HEK293 (cell line): ENCODE measurements at regions not wholly inside any gene's neighbourhood (a gene's known extent, or its start where the extent isn't known, plus 50 kb on each side); places are given as distances from the start of the nearest gene placed in this dataset.

Experiments used
- ZNF514 ChIP-seq: fragments of 450-650 bp; formaldehyde crosslinking; IDR thresholded peaks from 2 replicates; pipeline ENCODE4 v1.5.1; 2016; ENCODE audit warnings: missing biosample characterization, missing genetic modification characterization
- TF ChIP-seq, protein P1 (sequence below): fragments of 450-650 bp; formaldehyde crosslinking; IDR thresholded peaks from 2 replicates; pipeline ENCODE4 v1.5.1; 2016; ENCODE audit warnings: missing biosample characterization, missing genetic modification characterization
- TF ChIP-seq, protein P2 (sequence below): fragments of 450-650 bp; formaldehyde crosslinking; IDR thresholded peaks from 2 replicates; pipeline ENCODE4 v1.5.1; 2016; ENCODE audit warnings: missing biosample characterization, missing genetic modification characterization
- TF ChIP-seq, protein P3 (sequence below): fragments of 450-650 bp; formaldehyde crosslinking; IDR thresholded peaks from 2 replicates; pipeline ENCODE4 v1.5.1; 2016; ENCODE audit warnings: missing biosample characterization, missing genetic modification characterization
- TF ChIP-seq, protein P4 (sequence below): IDR thresholded peaks from 2 replicates; pipeline ENCODE4 v1.6.1; 2011; ENCODE audit warnings: mild to moderate bottlenecking, low read depth, low read length, borderline replicate concordance

- TF ChIP-seq, protein P1, sequence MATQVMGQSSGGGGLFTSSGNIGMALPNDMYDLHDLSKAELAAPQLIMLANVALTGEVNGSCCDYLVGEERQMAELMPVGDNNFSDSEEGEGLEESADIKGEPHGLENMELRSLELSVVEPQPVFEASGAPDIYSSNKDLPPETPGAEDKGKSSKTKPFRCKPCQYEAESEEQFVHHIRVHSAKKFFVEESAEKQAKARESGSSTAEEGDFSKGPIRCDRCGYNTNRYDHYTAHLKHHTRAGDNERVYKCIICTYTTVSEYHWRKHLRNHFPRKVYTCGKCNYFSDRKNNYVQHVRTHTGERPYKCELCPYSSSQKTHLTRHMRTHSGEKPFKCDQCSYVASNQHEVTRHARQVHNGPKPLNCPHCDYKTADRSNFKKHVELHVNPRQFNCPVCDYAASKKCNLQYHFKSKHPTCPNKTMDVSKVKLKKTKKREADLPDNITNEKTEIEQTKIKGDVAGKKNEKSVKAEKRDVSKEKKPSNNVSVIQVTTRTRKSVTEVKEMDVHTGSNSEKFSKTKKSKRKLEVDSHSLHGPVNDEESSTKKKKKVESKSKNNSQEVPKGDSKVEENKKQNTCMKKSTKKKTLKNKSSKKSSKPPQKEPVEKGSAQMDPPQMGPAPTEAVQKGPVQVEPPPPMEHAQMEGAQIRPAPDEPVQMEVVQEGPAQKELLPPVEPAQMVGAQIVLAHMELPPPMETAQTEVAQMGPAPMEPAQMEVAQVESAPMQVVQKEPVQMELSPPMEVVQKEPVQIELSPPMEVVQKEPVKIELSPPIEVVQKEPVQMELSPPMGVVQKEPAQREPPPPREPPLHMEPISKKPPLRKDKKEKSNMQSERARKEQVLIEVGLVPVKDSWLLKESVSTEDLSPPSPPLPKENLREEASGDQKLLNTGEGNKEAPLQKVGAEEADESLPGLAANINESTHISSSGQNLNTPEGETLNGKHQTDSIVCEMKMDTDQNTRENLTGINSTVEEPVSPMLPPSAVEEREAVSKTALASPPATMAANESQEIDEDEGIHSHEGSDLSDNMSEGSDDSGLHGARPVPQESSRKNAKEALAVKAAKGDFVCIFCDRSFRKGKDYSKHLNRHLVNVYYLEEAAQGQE (tag by site-specific recombination), result no peak
- TF ChIP-seq, protein P2, sequence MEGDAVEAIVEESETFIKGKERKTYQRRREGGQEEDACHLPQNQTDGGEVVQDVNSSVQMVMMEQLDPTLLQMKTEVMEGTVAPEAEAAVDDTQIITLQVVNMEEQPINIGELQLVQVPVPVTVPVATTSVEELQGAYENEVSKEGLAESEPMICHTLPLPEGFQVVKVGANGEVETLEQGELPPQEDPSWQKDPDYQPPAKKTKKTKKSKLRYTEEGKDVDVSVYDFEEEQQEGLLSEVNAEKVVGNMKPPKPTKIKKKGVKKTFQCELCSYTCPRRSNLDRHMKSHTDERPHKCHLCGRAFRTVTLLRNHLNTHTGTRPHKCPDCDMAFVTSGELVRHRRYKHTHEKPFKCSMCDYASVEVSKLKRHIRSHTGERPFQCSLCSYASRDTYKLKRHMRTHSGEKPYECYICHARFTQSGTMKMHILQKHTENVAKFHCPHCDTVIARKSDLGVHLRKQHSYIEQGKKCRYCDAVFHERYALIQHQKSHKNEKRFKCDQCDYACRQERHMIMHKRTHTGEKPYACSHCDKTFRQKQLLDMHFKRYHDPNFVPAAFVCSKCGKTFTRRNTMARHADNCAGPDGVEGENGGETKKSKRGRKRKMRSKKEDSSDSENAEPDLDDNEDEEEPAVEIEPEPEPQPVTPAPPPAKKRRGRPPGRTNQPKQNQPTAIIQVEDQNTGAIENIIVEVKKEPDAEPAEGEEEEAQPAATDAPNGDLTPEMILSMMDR, result no peak
- TF ChIP-seq, protein P3, sequence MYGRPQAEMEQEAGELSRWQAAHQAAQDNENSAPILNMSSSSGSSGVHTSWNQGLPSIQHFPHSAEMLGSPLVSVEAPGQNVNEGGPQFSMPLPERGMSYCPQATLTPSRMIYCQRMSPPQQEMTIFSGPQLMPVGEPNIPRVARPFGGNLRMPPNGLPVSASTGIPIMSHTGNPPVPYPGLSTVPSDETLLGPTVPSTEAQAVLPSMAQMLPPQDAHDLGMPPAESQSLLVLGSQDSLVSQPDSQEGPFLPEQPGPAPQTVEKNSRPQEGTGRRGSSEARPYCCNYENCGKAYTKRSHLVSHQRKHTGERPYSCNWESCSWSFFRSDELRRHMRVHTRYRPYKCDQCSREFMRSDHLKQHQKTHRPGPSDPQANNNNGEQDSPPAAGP (tag by site-specific recombination), result no peak
- no peak for TF ChIP-seq ZNF514 (tag by site-specific recombination)
- TF ChIP-seq, protein P4, sequence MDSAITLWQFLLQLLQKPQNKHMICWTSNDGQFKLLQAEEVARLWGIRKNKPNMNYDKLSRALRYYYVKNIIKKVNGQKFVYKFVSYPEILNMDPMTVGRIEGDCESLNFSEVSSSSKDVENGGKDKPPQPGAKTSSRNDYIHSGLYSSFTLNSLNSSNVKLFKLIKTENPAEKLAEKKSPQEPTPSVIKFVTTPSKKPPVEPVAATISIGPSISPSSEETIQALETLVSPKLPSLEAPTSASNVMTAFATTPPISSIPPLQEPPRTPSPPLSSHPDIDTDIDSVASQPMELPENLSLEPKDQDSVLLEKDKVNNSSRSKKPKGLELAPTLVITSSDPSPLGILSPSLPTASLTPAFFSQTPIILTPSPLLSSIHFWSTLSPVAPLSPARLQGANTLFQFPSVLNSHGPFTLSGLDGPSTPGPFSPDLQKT, result no peak
Measured at GRCh38 chr1:29482064-29482463, 245.7 kb downstream of the PTPRU start.
